GM18870 (cell line): ENCODE measurements at regions not wholly inside any gene's neighbourhood (a gene's known extent, or its start where the extent isn't known, plus 50 kb on each side); places are given as distances from the start of the nearest gene placed in this dataset.

Experiments used
- ATAC-seq: cut with Tn5 transposase; IDR thresholded peaks from one replicate; pipeline ENCODE4 v1.9.1; 2021; ENCODE audit warnings: moderate library complexity; ENCODE audit not compliant: unreplicated experiment

DNA sequence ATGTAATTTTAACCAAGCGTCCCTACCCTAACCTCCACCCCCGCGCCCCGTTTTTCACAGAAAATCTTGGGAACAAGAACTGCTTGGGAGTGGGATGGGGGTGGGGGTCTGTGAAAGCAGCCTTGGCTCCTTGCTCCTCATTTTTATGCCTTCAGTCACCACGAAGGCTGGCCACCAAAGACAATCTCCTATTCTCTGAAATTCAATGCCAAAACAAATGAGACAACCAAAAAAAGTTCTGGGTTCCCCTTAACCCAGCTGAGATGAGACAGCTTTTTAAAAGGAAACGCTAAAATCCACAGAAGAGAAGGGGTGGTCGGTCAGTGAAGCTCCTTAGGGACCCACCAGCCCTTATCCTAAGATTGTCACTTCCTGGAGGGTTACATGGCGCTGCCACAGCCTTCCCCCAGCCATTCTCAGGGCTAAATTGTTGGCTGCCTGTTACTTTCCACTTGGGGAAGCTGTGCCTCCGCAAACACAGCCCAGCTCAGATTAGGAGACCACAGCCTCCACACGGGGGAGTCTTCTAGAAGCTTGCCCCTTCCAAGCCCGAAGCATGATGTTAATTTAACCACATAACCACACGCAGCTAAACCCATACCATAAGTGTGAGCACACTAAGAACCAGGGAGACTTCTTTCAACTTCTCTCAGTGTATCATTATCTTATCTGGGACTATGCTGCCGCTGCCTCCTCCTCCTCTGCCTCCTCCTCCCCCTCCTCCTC, 136.3 kb downstream of the FOXD1 start:
- ATAC-seq, result no peak

- ATAC-seq, result no peak
Measured at GRCh38 chr5:73311291-73312110, 137.1 kb downstream of the FOXD1 start.

DNA sequence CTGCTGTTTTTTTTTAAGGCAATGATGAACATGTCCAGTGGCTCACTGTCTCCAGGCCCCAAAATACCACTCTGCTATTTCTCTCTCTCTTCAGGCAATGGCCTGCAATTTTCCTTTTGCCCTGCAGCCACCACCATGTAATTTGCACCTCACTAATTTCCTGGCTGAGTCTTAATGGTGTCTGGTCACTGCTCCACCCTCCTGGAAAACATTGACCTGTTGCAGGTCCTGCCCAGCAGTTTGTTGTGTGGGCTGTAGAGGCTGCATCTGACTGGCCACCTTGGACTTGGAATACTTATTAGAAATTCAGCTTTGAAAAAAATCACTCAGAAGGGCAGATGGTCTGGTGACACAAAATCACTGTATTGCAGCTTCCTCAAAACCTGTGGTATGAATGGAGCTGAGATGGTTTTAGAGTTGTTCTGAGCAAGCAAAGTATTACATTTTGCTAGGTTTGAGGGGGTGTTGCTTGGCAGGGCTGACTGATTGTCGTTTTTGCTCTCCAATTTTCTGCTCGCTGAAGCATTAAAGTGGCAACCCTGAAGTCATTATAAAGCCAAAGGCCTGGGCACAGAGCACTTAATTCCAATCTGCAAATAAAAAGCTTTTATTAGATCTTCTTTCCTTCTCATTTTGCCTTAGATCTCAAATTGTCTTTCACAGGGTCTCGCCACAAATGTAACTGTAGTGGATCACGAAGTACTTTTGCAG, 134.8 kb downstream of the TMEM174 start:
- ATAC-seq, result no peak

DNA sequence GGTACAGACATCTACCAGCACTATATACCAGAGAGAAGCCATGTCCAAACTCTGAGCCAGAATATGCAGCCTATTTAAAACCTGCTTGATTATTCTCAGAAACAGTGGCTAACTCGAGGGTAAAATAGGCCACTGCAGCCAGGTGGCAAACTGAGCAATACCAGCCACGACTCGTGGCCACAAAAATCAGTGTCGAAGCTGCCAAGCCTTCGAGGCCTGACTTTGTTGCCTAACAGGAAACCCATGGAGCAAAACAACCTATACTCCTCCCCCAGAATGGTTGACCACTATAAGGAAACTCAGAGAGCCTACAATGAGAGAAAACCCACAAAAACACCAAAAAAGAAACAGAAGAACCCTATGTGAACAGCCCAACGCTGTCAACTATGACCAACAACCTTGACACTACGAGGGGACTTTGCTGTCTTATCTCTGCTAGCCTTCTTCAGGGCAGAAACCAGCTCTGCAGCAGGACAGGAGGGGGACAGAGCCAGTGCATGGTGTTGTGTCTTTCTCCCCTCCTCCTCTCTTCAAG, 133.8 kb downstream of the TMEM174 start:
- ATAC-seq, result no peak

GRCh38 chr5:73306078-73306719, 133.2 kb downstream of the TMEM174 start:
- ATAC-seq, result no peak

- ATAC-seq, result no peak
Measured at GRCh38 chr5:73305386-73305785, 132.4 kb downstream of the TMEM174 start.

GRCh38 chr5:73304381-73304780, 131.4 kb downstream of the TMEM174 start:
- no peak for ATAC-seq

DNA sequence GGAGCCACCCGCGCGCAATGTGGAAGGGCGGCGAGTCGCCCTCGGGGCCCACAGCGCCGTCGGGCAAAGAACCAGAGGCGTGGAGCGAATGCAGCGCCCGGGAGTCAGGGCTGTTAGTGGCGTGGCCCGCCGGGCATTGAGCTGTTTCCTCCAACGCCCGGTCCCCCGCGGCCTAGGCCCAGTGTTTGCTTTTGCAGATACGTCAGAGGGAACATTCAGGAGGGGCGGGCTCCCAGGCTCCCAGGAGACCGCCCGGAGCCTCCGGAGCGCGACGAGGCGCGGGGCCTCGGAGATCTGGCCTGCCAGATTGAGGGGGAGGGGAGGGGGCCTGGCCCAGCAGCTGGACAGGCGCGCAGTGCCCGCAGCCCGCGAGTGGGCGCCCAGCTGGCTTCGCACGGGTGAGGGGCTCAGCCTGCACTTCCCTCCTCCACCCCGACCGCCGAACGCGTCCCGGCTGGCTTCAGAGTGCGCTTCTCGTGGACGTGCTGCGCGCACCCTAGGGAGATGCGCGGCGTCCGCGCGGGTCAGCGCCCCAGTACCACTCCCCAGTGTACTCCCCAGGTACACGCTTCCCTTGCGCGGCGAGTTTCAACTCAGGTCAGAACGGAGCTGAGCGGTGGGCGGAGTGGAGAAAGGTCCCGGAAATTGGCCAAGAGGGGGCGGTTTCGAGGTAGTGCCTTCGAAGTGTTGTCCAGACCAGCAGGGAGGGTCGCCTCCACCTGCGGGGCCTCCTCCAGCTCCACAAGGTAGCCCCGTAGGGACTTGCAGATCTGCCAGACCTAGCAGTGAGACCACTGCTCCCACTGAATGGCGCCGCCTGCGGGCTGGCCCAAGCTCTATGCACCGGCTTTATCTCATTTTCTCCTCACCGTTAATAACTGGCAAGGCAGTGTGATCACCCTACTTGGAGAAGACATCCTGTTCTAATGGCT, 130.4 kb downstream of the TMEM174 start:
- ATAC-seq, result no peak

DNA sequence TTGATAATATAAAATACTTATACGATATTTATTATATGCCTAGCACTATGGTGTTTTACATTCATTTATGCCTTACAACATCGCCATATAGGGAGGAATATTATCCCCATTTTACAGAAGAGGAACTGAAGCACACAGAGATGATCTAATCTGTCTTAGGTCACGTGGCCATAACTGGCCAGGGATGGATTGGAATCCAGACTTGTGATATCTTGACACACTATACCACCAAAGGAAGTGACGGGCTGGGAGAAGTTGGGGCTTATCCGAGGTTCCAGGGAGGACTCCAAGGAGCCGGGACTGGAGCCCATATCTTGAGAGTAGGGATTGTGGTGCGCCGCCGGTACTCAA, 129.8 kb downstream of the TMEM174 start:
- no peak for ATAC-seq

DNA sequence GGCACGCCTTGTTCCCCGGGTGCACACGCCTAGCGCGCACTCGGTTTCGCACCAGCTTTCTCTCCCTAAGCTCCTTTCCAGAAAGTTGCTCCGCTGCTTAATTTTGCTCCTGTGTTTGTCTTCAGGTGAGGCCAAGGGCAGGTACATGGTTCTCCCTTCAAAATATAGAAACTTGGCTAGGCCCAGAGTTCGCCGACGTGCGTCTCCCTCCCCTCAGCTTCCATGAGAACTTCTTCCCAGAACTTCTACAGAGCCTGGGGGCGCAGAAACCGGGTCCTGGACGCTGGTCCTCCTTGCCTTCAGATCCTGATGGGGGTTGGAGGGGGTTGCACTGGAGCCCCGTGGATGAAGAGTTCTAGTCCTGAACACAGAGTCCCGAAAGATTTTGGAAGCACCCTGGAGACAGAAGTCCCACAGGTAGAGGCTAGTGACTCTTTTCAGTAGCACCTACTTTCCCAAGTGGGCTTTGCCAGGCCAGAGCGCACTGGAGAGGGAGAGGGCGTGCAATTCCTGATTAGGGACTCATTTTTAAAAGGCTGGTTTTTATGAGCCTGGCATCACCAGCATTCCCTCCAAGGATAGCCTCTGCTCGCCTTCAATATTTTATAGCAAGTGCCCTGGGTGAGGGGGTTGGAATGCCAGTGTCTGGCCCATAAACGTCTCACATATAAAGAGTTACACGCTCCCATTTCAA, 128.4 kb downstream of the TMEM174 start:
- no peak for ATAC-seq

DNA sequence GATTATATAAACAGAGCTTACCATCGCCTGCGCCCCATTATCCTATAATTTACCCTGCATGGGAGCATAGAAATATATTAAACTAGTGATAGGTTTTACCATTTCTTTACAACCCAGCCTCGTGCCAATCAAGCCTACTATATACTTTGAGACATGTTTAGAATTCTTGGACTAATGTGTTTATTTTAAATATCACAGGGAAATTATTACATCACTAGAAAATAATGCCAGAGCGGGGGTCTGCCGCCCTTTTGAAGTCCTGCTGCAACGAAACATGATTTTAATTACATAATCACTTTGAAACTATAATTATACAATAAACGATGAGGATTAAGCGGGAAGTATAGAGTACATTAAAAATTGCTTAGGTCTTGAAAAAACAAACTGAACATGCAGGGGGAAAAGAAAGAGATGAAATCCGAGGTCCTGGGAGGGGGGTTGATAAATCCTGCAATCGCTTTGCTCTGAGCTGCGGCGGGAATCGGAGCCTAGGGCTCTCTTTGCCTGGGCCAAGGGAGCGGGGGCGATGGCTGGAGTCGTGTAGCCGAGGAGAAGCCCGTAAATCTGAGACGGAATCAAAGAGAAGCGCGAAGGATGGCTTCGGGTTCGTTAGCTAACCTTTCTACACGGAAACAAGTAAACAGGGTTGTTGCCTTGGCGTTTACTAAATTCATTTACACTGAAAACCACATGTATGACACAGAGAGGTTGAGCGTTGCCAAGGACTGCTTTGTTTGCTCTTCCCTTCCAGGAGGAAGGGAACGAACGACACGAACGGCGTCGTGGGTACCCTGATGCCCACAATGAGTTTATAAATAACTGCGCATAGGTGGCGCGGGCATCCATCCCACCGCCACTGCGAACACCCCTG, 127.6 kb downstream of the TMEM174 start:
- ATAC-seq, result no peak

GRCh38 chr5:73299665-73300336, 126.8 kb downstream of the TMEM174 start:
- no peak for ATAC-seq

DNA sequence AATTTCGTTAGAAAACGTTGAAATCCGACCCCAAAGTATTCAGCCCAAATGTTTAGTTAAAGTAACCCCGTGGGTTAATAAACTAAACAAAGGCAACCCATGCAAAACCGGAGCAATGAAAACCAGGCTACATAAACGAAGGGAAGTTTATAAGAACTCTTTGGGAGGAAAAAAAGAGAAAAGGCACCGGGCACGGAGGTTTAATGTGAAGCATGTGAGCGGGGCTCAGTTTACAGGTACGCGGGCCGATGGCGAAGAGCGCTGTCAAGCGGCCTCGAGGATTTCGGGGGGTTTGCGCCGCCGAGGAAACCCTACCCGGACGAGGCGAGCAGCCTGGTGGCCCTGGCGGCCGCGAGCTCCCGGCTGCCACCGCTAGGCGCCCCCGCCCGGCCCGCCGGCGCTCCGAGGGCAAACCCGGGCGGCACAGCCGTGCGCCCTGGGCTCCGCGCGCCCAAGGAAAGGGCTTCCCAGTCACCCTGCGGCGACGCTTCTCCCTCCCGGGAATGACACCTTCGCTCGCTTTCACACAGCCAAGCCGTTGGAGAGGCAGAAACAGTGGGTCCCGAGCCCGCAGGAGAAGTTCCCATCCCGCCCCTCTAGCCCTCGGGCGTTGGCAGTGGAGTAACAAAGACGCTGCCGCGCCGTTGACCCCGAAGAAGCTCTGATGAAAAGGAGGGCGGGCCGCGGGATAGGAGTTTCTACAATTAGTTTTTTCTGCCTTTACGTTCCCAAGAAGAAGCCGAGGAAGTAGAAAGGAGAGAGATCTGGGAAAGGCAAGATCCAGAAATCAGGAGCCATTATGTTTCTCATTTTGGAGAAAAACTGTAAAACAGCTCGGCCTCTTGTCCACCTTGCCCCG, 126.0 kb downstream of the TMEM174 start:
- no peak for ATAC-seq

DNA sequence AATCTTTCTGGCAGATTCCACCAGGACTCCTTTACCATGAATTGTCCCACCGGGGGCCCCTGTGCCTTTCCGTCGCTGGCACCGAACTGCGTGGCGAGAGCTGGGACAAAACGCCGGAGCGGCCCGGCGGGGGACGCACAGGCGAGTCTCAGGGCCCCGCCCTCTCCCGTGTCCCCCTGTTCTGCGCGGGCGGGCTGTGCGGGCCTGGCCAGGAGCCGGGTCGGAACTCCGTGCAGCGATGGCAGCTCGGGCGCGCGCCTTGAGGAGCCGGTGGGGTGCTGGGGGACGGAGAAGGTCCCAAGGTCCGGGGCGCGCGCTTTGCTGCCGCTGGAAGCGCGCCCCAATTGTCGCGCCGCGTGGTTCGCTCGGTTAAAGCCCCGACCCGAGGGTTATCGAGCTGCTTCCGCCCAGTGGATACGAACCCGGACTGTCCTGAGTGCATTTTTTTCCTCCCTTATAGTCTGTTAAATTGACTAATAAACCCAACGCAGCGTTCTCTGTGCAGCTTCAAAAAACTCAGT, 125.3 kb downstream of the TMEM174 start:
- no peak for ATAC-seq

- no peak for ATAC-seq
Measured at GRCh38 chr5:73297430-73297829, 124.4 kb downstream of the TMEM174 start.

GRCh38 chr5:73296772-73297171, 123.8 kb downstream of the TMEM174 start:
- ATAC-seq, result no peak

GRCh38 chr5:73295921-73296320, 122.9 kb downstream of the TMEM174 start:
- no peak for ATAC-seq
